ENCODE measurements at regions not wholly inside any gene's neighbourhood (a gene's known extent, or its start where the extent isn't known, plus 50 kb on each side); places are given as distances from the start of the nearest gene placed in this dataset.

- H3K27me3 Mint-ChIP-seq: no peaks in the 10 kb centered on the region
- no peaks in the 10 kb centered on the region for H3K4me1 Mint-ChIP-seq
- no peak overlapping the region for H3K27ac Mint-ChIP-seq
- no peak overlapping the region for H3K4me3 Mint-ChIP-seq
- H3K36me3 Mint-ChIP-seq: no peaks in the 10 kb centered on the region
- H3K9me3 Mint-ChIP-seq: no peaks in the 10 kb centered on the region
Measured at GRCh38 chr2:129285012-129285411, 694.5 kb upstream of the RAB6C start.

GRCh38 chr2:129293326-129293725 is 686.1 kb upstream of the RAB6C start:
- Mint-ChIP-seq H3K9me3 (peaks cover 3% of the 10 kb centered on the region), H3K4me3 (no peak overlapping the region), H3K4me1 (no peaks in the 10 kb centered on the region), H3K27ac (no peak overlapping the region), H3K36me3 (no peaks in the 10 kb centered on the region), H3K27me3 (no peaks in the 10 kb centered on the region)

- no peaks in the 10 kb centered on the region for H3K9me3 Mint-ChIP-seq
- no peaks in the 10 kb centered on the region for H3K36me3 Mint-ChIP-seq
- no peaks in the 10 kb centered on the region for H3K4me1 Mint-ChIP-seq
- H3K27me3 Mint-ChIP-seq: peaks cover 2% of the 10 kb centered on the region
- H3K4me3 Mint-ChIP-seq: no peak overlapping the region
- H3K27ac Mint-ChIP-seq: no peak overlapping the region
Measured at GRCh38 chr2:129296396-129296795, 683.1 kb upstream of the RAB6C start.

- H3K4me1 Mint-ChIP-seq: no peaks in the 10 kb centered on the region
- no peak overlapping the region for H3K4me3 Mint-ChIP-seq
- H3K36me3 Mint-ChIP-seq: no peaks in the 10 kb centered on the region
- H3K27me3 Mint-ChIP-seq: peaks cover 2% of the 10 kb centered on the region
- no peaks in the 10 kb centered on the region for H3K9me3 Mint-ChIP-seq
- no peak overlapping the region for H3K27ac Mint-ChIP-seq
Measured at GRCh38 chr2:129296806-129297205, 682.7 kb upstream of the RAB6C start.

GRCh38 chr2:129297430-129297829 is 682.0 kb upstream of the RAB6C start:
- H3K4me1 Mint-ChIP-seq: no peaks in the 10 kb centered on the region
- H3K27ac Mint-ChIP-seq: no peak overlapping the region
- H3K4me3 Mint-ChIP-seq: no peak overlapping the region
- H3K27me3 Mint-ChIP-seq: peaks cover 2% of the 10 kb centered on the region
- H3K9me3 Mint-ChIP-seq: no peaks in the 10 kb centered on the region
- no peaks in the 10 kb centered on the region for H3K36me3 Mint-ChIP-seq

- no peak overlapping the region for H3K4me3 Mint-ChIP-seq
- no peak overlapping the region for H3K27ac Mint-ChIP-seq
- no peaks in the 10 kb centered on the region for H3K4me1 Mint-ChIP-seq
- no peaks in the 10 kb centered on the region for H3K9me3 Mint-ChIP-seq
- no peaks in the 10 kb centered on the region for H3K36me3 Mint-ChIP-seq
- H3K27me3 Mint-ChIP-seq: peaks cover 2% of the 10 kb centered on the region
Measured at GRCh38 chr2:129299338-129299737, 680.1 kb upstream of the RAB6C start.

GRCh38 chr2:129299756-129300155 is 679.7 kb upstream of the RAB6C start:
- no peak overlapping the region for H3K27ac Mint-ChIP-seq
- no peaks in the 10 kb centered on the region for H3K9me3 Mint-ChIP-seq
- peaks cover 2% of the 10 kb centered on the region for H3K27me3 Mint-ChIP-seq
- H3K4me1 Mint-ChIP-seq: no peaks in the 10 kb centered on the region
- no peaks in the 10 kb centered on the region for H3K36me3 Mint-ChIP-seq
- H3K4me3 Mint-ChIP-seq: no peak overlapping the region

- H3K4me3 Mint-ChIP-seq: no peak overlapping the region
- H3K36me3 Mint-ChIP-seq: no peaks in the 10 kb centered on the region
- no peaks in the 10 kb centered on the region for H3K4me1 Mint-ChIP-seq
- H3K27me3 Mint-ChIP-seq: peaks cover 2% of the 10 kb centered on the region
- no peaks in the 10 kb centered on the region for H3K9me3 Mint-ChIP-seq
- no peak overlapping the region for H3K27ac Mint-ChIP-seq
Measured at GRCh38 chr2:129300456-129300855, 679.0 kb upstream of the RAB6C start.

- Mint-ChIP-seq H3K4me1 (no peaks in the 10 kb centered on the region), H3K27ac (no peak overlapping the region), H3K9me3 (no peaks in the 10 kb centered on the region), H3K36me3 (no peaks in the 10 kb centered on the region), H3K4me3 (no peak overlapping the region), H3K27me3 (peaks cover 2% of the 10 kb centered on the region)
Measured at GRCh38 chr2:129301431-129301913, 678.0 kb upstream of the RAB6C start.

- Mint-ChIP-seq H3K4me1 (no peaks in the 10 kb centered on the region), H3K4me3 (no peak overlapping the region), H3K9me3 (no peaks in the 10 kb centered on the region), H3K27me3 (peaks cover 2% of the 10 kb centered on the region), H3K36me3 (no peaks in the 10 kb centered on the region), H3K27ac (no peak overlapping the region)
Measured at GRCh38 chr2:129302106-129302505, 677.4 kb upstream of the RAB6C start.

- peaks cover 2% of the 10 kb centered on the region for H3K27me3 Mint-ChIP-seq
- H3K9me3 Mint-ChIP-seq: no peaks in the 10 kb centered on the region
- no peak overlapping the region for H3K4me3 Mint-ChIP-seq
- H3K4me1 Mint-ChIP-seq: no peaks in the 10 kb centered on the region
- no peak overlapping the region for H3K27ac Mint-ChIP-seq
- no peaks in the 10 kb centered on the region for H3K36me3 Mint-ChIP-seq
Measured at GRCh38 chr2:129302561-129303183, 676.8 kb upstream of the RAB6C start.

GRCh38 chr2:129314120-129314519 is 665.3 kb upstream of the RAB6C start:
- no peak overlapping the region for H3K27ac Mint-ChIP-seq
- no peaks in the 10 kb centered on the region for H3K27me3 Mint-ChIP-seq
- no peaks in the 10 kb centered on the region for H3K36me3 Mint-ChIP-seq
- no peaks in the 10 kb centered on the region for H3K4me1 Mint-ChIP-seq
- H3K9me3 Mint-ChIP-seq: no peaks in the 10 kb centered on the region
- H3K4me3 Mint-ChIP-seq: no peak overlapping the region

- Mint-ChIP-seq H3K36me3 (no peaks in the 10 kb centered on the region), H3K9me3 (no peaks in the 10 kb centered on the region), H3K27me3 (no peaks in the 10 kb centered on the region), H3K4me1 (no peaks in the 10 kb centered on the region), H3K4me3 (no peak overlapping the region), H3K27ac (no peak overlapping the region)
Measured at GRCh38 chr2:129318581-129319421, 660.7 kb upstream of the RAB6C start.

- H3K36me3 Mint-ChIP-seq: no peaks in the 10 kb centered on the region
- H3K4me3 Mint-ChIP-seq: no peak overlapping the region
- no peaks in the 10 kb centered on the region for H3K9me3 Mint-ChIP-seq
- H3K27me3 Mint-ChIP-seq: no peaks in the 10 kb centered on the region
- H3K4me1 Mint-ChIP-seq: no peaks in the 10 kb centered on the region
- H3K27ac Mint-ChIP-seq: no peak overlapping the region
Measured at GRCh38 chr2:129319422-129319717, 660.1 kb upstream of the RAB6C start.

- Mint-ChIP-seq H3K4me1 (no peaks in the 10 kb centered on the region), H3K27me3 (no peaks in the 10 kb centered on the region), H3K27ac (no peak overlapping the region), H3K4me3 (no peak overlapping the region), H3K36me3 (no peaks in the 10 kb centered on the region), H3K9me3 (no peaks in the 10 kb centered on the region)
Measured at GRCh38 chr2:129320288-129320687, 659.2 kb upstream of the RAB6C start.

GRCh38 chr2:129324349-129324748 is 655.1 kb upstream of the RAB6C start:
- Mint-ChIP-seq H3K4me1 (no peaks in the 10 kb centered on the region), H3K27me3 (no peaks in the 10 kb centered on the region), H3K36me3 (no peaks in the 10 kb centered on the region), H3K9me3 (no peaks in the 10 kb centered on the region), H3K27ac (no peak overlapping the region), H3K4me3 (no peak overlapping the region)

Measured in activated naive CD4-positive, alpha-beta T cell treated with anti-CD3 and anti-CD28 coated beads, Interleukin-2, amount 50 U/mL, for 24 hours (primary cell).